NT2/D1 (cell line): ENCODE measurements at regions not wholly inside any gene's neighbourhood (a gene's known extent, or its start where the extent isn't known, plus 50 kb on each side); places are given as distances from the start of the nearest gene placed in this dataset.

Experiments
- SUZ12 ChIP-seq: IDR thresholded peaks from 2 replicates; pipeline ENCODE4 v1.6.1; 2011; ENCODE audit not compliant: insufficient read length, insufficient read depth; ENCODE audit errors: extremely low read depth
- YY1 ChIP-seq: IDR thresholded peaks from 2 replicates; pipeline ENCODE4 v1.6.1; 2011; ENCODE audit not compliant: insufficient read length, insufficient read depth
- ZNF274 ChIP-seq: IDR thresholded peaks from 2 replicates; pipeline ENCODE4 v1.6.1; 2011; ENCODE audit warnings: mild to moderate bottlenecking, low read depth, low read length

DNA sequence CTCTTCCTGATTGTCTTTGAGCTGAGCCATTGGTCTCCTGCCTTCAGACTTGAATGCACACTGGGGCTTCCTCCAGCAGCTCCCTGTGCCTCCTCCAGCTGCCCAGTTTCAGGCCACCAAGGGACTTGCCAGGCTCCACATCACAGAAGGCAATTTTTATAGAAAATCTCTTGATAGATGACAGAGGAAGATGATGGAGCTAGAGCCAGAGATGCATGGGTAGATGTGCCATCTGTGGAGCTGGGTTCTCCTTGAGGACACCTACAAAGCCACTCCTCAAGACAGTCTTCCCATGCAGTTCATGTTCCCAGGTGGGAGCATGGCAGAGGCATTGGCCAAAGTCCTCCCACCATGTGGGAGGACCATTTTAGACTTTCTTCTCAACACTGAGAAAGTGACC, 239.6 kb upstream of the IRX1 start:
- TF ChIP-seq YY1 (no peak), SUZ12 (no peak), ZNF274 (no peak)
